Astrocyte of the spinal cord (primary cell): ENCODE measurements at regions not wholly inside any gene's neighbourhood (a gene's known extent, or its start where the extent isn't known, plus 50 kb on each side); places are given as distances from the start of the nearest gene placed in this dataset.

ENCODE experiments used
- DNase-seq: peaks from one replicate; pipeline ENCODE4 v3.0.0; 2011; ENCODE audit warnings: low read depth, low spot score
- H3K4me3 ChIP-seq: 2 replicates; pipeline ENCODE4 v1.5.1; 2011; ENCODE audit warnings: low read depth, mild to moderate bottlenecking, low read length, moderate library complexity
- in situ Hi-C: cut with HindIII; loops from 2 replicates; pipeline ENCODE4 v1.10.0; 2017; ENCODE audit warnings: low sequenced_read_pairs
- TF ChIP-seq, protein P1 (sequence below): IDR thresholded peaks from 2 replicates; pipeline ENCODE4 v1.5.1; 2012; ENCODE audit warnings: low read depth, mild to moderate bottlenecking, low read length, inconsistent platforms

DNA sequence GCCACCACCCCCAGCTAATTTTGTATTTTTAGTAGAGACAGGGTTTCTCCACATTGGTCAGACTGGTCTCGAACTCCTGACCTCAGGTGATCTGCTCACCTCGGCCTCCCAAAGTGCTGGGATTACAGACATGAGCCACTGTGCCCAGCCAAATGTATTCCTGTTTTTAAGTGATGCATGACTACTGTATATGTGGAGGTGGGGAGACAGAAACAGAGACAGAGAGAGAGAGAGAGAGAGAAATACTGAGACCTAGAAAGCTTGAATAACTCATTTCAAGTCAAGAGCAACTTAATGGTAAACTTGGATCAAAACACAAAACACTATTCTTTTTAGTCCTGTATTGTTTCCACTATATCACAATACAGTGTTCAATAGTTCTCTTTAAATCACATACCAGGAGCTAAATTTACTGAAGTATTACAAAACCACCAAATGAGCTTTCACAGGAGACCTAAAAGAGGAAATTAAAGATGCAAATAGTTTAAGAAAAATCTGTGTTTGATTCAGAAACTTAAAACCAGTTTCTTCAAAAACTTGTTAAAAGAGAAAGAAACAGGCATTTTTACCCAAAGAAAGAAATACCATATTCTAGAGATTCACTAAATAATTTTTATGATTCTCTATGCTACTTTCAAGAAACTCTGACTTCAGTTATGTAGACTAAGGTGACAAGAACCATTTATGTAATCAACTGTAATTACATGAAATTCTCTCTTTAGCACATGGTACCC is 188.7 kb downstream of the ETS1 start:
- DNase-seq, result no peak
- in situ Hi-C loops, result no loop called here
- no peak overlapping the region for H3K4me3 ChIP-seq
- TF ChIP-seq, protein P1, sequence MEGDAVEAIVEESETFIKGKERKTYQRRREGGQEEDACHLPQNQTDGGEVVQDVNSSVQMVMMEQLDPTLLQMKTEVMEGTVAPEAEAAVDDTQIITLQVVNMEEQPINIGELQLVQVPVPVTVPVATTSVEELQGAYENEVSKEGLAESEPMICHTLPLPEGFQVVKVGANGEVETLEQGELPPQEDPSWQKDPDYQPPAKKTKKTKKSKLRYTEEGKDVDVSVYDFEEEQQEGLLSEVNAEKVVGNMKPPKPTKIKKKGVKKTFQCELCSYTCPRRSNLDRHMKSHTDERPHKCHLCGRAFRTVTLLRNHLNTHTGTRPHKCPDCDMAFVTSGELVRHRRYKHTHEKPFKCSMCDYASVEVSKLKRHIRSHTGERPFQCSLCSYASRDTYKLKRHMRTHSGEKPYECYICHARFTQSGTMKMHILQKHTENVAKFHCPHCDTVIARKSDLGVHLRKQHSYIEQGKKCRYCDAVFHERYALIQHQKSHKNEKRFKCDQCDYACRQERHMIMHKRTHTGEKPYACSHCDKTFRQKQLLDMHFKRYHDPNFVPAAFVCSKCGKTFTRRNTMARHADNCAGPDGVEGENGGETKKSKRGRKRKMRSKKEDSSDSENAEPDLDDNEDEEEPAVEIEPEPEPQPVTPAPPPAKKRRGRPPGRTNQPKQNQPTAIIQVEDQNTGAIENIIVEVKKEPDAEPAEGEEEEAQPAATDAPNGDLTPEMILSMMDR, result no peak

DNA sequence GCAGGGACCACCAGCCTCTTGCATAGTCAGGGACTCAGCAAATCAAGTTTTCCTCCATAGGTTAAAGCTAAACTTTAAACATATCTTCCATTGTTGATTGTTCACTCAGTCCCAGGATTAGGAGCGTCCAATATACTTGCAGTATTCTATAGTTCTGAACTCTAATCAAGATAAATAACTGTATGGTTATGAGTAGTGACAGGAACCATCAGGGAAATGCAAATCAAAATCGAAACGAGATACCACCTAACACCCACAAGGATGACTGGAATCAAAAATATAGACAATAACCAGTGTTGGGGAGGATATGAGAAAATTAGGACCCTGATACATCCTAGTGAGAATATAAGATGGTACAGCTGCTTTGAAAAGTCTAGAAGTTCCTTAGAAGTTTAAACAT is 190.0 kb downstream of the ETS1 start:
- H3K4me3 ChIP-seq, result no peak overlapping the region
- in situ Hi-C loops, result no loop called here
- TF ChIP-seq, protein P1, result no peak
- DNase-seq, result no peak

DNA sequence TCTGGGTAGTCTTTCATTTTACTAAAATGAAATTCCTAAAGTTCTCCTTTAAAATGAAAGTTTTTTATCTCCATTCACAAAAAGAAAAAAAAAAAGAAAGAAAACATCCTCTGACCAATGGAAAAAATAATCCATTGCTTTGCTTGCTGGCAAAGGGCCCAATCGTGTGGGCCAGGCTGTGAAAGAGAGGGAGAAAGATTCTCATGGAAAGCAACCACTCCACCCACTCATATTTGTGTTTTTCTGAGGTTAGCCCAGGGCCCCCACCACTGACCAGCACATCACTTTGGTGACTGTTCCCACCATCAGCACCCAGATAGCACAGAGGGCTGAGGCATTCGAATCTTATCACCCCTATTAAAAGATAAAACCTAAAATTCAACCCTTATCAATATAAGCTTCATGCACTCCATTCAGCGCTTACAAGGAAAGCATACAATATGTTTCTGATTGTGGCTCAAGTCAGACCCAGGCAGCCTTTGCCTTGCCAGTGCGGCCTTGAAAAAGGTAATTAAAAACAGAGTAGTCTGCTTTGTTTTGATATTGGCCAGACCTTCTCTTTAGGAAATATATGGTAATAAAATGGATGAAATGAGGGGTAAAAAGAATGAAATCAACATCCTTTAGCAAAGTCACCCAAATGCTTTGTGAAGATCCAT is 192.8 kb downstream of the ETS1 start:
- TF ChIP-seq, protein P1, result no peak
- in situ Hi-C loops, result no loop called here
- peak; percentile 17 for DNase-seq
- H3K4me3 ChIP-seq, result no peak overlapping the region

DNA sequence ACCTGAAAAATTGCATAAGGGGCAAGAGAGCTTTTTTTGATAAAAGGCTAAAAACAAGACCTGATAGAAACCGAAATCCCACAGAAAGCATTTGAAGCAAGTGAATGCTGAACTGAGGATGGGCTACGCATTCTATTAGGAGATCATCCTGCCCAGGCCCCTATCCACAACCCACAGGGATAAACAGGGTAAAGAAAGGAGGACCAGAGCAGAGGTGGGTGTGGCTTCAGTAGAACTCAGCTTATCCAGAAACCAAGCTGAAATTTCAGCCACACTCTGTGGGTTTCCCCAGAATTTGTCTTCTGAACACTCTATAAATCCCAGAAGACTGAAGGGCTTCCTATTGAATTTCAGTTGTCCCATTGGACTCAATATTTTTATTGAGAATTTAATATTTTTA is 195.1 kb downstream of the ETS1 start:
- no peak overlapping the region for H3K4me3 ChIP-seq
- in situ Hi-C loops, result no loop called here
- DNase-seq, result no peak
- TF ChIP-seq, protein P1, result no peak

DNA sequence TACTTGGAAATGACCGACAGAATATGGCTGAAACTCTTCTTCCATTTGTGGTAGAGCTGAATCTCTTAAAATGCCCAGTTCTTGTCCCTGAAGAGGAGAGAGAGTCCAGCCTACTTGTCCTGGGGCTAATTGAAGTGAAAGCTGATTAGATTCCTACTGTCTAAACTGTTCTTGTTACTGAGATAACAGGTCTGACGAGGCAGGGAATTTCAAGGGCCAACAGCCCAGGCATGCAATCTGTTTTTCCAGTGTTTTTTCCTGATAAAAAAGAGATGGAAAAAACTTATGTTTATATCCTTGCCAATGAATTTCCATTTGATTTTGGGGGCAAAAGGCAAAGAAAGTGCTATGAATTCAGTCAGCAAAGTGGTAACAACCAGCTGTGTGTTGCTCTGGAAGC is 195.5 kb downstream of the ETS1 start:
- in situ Hi-C loops, result no loop called here
- TF ChIP-seq, protein P1, result no peak
- no peak for DNase-seq
- no peak overlapping the region for H3K4me3 ChIP-seq

DNA sequence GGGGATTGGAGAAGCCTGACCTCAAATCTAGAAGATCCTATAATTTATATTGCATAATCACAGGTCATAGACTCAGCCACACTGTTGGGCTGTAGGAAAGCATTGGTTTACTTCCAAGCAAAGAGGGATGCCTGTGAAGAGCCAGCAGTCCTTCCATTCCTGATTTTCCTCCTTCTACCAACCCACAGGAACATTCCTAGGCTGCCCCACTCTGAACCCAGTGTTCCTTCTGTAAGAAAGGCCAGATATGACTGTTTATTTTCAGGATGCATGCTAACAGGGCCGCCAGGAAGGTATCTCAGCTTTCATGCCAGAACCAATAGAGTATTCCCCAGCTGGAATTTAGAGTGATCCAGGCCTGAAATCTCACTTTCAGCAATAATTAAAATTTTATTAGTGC is 197.1 kb downstream of the ETS1 start:
- no peak overlapping the region for H3K4me3 ChIP-seq
- TF ChIP-seq, protein P1, result no peak
- no peak for DNase-seq
- in situ Hi-C loops, result no loop called here
